ENCODE measurements at regions not wholly inside any gene's neighbourhood (a gene's known extent, or its start where the extent isn't known, plus 50 kb on each side); places are given as distances from the start of the nearest gene placed in this dataset.

GRCh38 chr20:51221103-51221502 lies 198.2 kb upstream of the KCNG1 start:
- BruUV-seq (replicated peaks), result no TSS peak
- Histone ChIP-seq H4K91ac (ENCODE audit: insufficient read depth, low read depth, low read length) (no peak overlapping the region), H4K5ac (ENCODE audit: low read depth, low read length) (no peak overlapping the region), H4K20me1 (ENCODE audit: insufficient read depth, low read length) (no peaks in the 10 kb centered on the region), H3K9ac (ENCODE audit: low read depth, low read length) (no peak overlapping the region; the same call in 1 of the 2 replicates), H3K4me3 (ENCODE audit: insufficient read depth, low read depth, low read length) (no peak overlapping the region), H3K14ac (replicated peaks; ENCODE audit: low read depth, low read length) (peak overlapping the region; percentile 82; the same call in 1 of the 2 replicates), H3K4me2 (ENCODE audit: low read depth, low read length) (no peak overlapping the region), H3K23ac (ENCODE audit: low read depth, low read length) (peak overlapping the region; percentile 26; the same call in 1 of the 2 replicates), H2AFZ (replicated peaks; ENCODE audit: low read length, poor library complexity) (no peak overlapping the region), H3K9me1 (ENCODE audit: insufficient read depth, low read length) (no peaks in the 10 kb centered on the region), H3K79me1 (ENCODE audit: low read depth in 1 of 2, low read length in 2 of 2) (no peaks in the 10 kb centered on the region), H3K9me3 (ENCODE audit: control insufficient read depth, insufficient read depth, low read length) (peaks cover 8% of the 10 kb centered on the region), H2BK15ac (ENCODE audit: low read depth, low read length) (0 out of 3 replicates have a peak overlapping the region, but pooled peaks have one; percentile 55), H3K4ac (ENCODE audit: low read depth, low read length) (no peak overlapping the region), H2BK20ac (ENCODE audit: low read depth, low read length) (no peak overlapping the region), H3K27ac (ENCODE audit: insufficient read depth, low read length) (no peak overlapping the region), H3K56ac (ENCODE audit: extremely low read depth, insufficient read depth, low read length) (no peak overlapping the region), H2BK5ac (ENCODE audit: low read depth, low read length, poor library complexity, severe bottlenecking) (no peak overlapping the region), H2AK9ac (replicated peaks; ENCODE audit: low read depth, low read length, poor library complexity) (peak overlapping the region; percentile 8), H4K8ac (ENCODE audit: low read depth in 2 of 2, low read length in 2 of 2) (peak overlapping the region; percentile 29 to 81; a peak in 2 of 4 replicates), H2AK5ac (ENCODE audit: low read depth, low read length) (peak overlapping the region; percentile 75; the same call in 1 of the 2 replicates), H3K18ac (ENCODE audit: low read depth, low read length) (no peak overlapping the region), H3K27me3 (ENCODE audit: control insufficient read depth, insufficient read depth, low read length) (peaks cover 21% of the 10 kb centered on the region), H2BK120ac (ENCODE audit: low read depth, low read length) (peak overlapping the region; percentile 70; the same call in 1 of the 2 replicates), H3K4me1 (ENCODE audit: control insufficient read depth, insufficient read depth, low read length) (no peaks in the 10 kb centered on the region), H3K36me3 (ENCODE audit: control insufficient read depth, insufficient read depth, low read length) (no peaks in the 10 kb centered on the region)
- intact Hi-C loops (cut with micrococcal nuclease) (loop anchor here (2.0 kb wide), 1 partner anchor 86 kb away; no protein-coding TSS in a partner anchor), in situ Hi-C loops (cut with MboI; ENCODE audit: low sequenced_read_pairs) (no loop called here), dilution Hi-C loops (cut with HindIII; ENCODE audit: low sequenced_read_pairs, unreplicated experiment) (no loop called here)
- 75% methylated on average over 1 of the region's 4 CpGs; no CpG with 5 or more reads in 1 of the 2 experiments for WGBS, 2 experiments (ENCODE audit: extremely low coverage in 2 of 2, insufficient read length in 1 of 2)
- CTCF ChIA-PET, result interaction anchor here (0.9 kb wide), 1 partner anchor 11 kb away, joined by 3 read pairs; no protein-coding TSS in a partner anchor
- TF ChIP-seq BHLHE40 (IDR thresholded peaks at IDR 0.05; ENCODE audit: low read depth, low read length) (no peak), RFX5 (IDR thresholded peaks at IDR 0.05; ENCODE audit: low read depth, low read length) (no peak), CEBPB (IDR thresholded peaks at IDR 0.05; ENCODE audit: low read depth, low read length) (no peak)
- TF ChIP-seq, protein P1, sequence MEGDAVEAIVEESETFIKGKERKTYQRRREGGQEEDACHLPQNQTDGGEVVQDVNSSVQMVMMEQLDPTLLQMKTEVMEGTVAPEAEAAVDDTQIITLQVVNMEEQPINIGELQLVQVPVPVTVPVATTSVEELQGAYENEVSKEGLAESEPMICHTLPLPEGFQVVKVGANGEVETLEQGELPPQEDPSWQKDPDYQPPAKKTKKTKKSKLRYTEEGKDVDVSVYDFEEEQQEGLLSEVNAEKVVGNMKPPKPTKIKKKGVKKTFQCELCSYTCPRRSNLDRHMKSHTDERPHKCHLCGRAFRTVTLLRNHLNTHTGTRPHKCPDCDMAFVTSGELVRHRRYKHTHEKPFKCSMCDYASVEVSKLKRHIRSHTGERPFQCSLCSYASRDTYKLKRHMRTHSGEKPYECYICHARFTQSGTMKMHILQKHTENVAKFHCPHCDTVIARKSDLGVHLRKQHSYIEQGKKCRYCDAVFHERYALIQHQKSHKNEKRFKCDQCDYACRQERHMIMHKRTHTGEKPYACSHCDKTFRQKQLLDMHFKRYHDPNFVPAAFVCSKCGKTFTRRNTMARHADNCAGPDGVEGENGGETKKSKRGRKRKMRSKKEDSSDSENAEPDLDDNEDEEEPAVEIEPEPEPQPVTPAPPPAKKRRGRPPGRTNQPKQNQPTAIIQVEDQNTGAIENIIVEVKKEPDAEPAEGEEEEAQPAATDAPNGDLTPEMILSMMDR (conservative IDR thresholded peaks at IDR 0.05; ENCODE audit: low read depth, low read length), result no peak
- ATAC-seq (ENCODE audit: low read depth) (no peak), DNase-seq (no peak)
- POLR2A ChIA-PET (ENCODE audit: unreplicated experiment), result no interaction called here

All from IMR-90 (cell line).